Neural cell (in vitro differentiated cells): ENCODE measurements at regions not wholly inside any gene's neighbourhood (a gene's known extent, or its start where the extent isn't known, plus 50 kb on each side); places are given as distances from the start of the nearest gene placed in this dataset.

ENCODE experiments used
- H2AFZ ChIP-seq: fragments of 200-600, 300-800 bp; sonication (generic), shearing (Covaris generic); 2 replicates; pipeline ENCODE4 v1.6.0; 2014; ENCODE audit warnings: low read depth, mild to moderate bottlenecking, antibody characterized with exemption, low read length, moderate library complexity
- H3F3A ChIP-seq: fragments of 200-600 bp; shearing (Covaris generic); 2 replicates; pipeline ENCODE4 v1.6.1; 2016; ENCODE audit warnings: mild to moderate bottlenecking, moderate library complexity, mixed read lengths, antibody characterized with exemption, low read length; ENCODE audit not compliant: insufficient read depth, poor library complexity, severe bottlenecking
- H3K27ac ChIP-seq: fragments of 200-600, 300-800 bp; sonication (generic), shearing (Covaris generic); 2 replicates; pipeline ENCODE4 v1.5.1; 2014; ENCODE audit warnings: mild to moderate bottlenecking, low read length, moderate library complexity
- H3K27me3 ChIP-seq: fragments of 300-800, 200-600 bp; sonication (generic), shearing (Covaris generic); 2 replicates; pipeline ENCODE4 v1.6.0; 2014; ENCODE audit warnings: mild to moderate bottlenecking, low read depth, low read length, moderate library complexity; ENCODE audit not compliant: insufficient read depth
- H3K36me3 ChIP-seq: fragments of 300-800, 200-600 bp; sonication (generic), shearing (Covaris generic); 2 replicates; pipeline ENCODE4 v1.5.1; 2014; ENCODE audit warnings: mild to moderate bottlenecking, antibody characterized with exemption, low read length, moderate library complexity; ENCODE audit not compliant: insufficient read depth
- H3K4me2 ChIP-seq: fragments of 300-800, 200-600 bp; sonication (generic), shearing (Covaris generic); 2 replicates; pipeline ENCODE4 v1.6.0; 2014; ENCODE audit warnings: mild to moderate bottlenecking, low read length
- H3K4me3 ChIP-seq: fragments of 300-800, 200-600 bp; sonication (generic), shearing (Covaris generic); 2 replicates; pipeline ENCODE4 v1.5.1; 2014; ENCODE audit warnings: mild to moderate bottlenecking, low read length, moderate library complexity
- H3K79me2 ChIP-seq: fragments of 200-600 bp; shearing (Covaris generic); replicated peaks from 2 replicates; pipeline ENCODE4 v1.6.0; 2014; ENCODE audit warnings: mild to moderate bottlenecking, low read length, moderate library complexity; ENCODE audit not compliant: insufficient read depth
- H3K9ac ChIP-seq: fragments of 300-800, 200-600 bp; sonication (generic), shearing (Covaris generic); 2 replicates; pipeline ENCODE4 v1.6.1; 2016; ENCODE audit warnings: mild to moderate bottlenecking, low read length, mixed read lengths
- H3K9me2 ChIP-seq: fragments of 200-600 bp; shearing (Covaris generic); 2 replicates; pipeline ENCODE4 v1.6.1; 2016; ENCODE audit warnings: mild to moderate bottlenecking, low read length, mixed read lengths; ENCODE audit not compliant: insufficient read depth
- H3K9me3 ChIP-seq: fragments of 200-600, 300-800 bp; sonication (generic), shearing (Covaris generic); 2 replicates; pipeline ENCODE4 v1.6.1; 2016; ENCODE audit warnings: mild to moderate bottlenecking, mixed run types, low read length, moderate library complexity, mixed read lengths
- H4K20me1 ChIP-seq: fragments of 200-600 bp; shearing (Covaris generic); 2 replicates; pipeline ENCODE4 v1.6.1; 2016; ENCODE audit warnings: mild to moderate bottlenecking, mixed run types; ENCODE audit not compliant: insufficient read depth
- CTCF ChIP-seq: fragments of 450-650 bp; IDR thresholded peaks from 2 replicates; pipeline ENCODE4 v1.5.1; 2014; ENCODE audit warnings: antibody characterized with exemption, mild to moderate bottlenecking, moderate library complexity; ENCODE audit not compliant: poor library complexity, severe bottlenecking
- EP300 ChIP-seq: fragments of 450-650 bp; conservative IDR thresholded peaks from 2 replicates; pipeline ENCODE4 v1.6.1; 2014; ENCODE audit warnings: antibody characterized with exemption, mild to moderate bottlenecking, moderate library complexity; ENCODE audit not compliant: poor library complexity, severe bottlenecking
- EZH2 ChIP-seq: fragments of 200-600, 300-800 bp; shearing (Covaris generic), sonication (generic); IDR thresholded peaks from 2 replicates; pipeline ENCODE4 v1.6.1; 2014; ENCODE audit warnings: antibody characterized with exemption, low read length, borderline replicate concordance, mild to moderate bottlenecking; ENCODE audit not compliant: insufficient read depth, poor library complexity, severe bottlenecking
- MXI1 ChIP-seq: fragments of 450-650 bp; conservative IDR thresholded peaks from 2 replicates; pipeline ENCODE4 v1.6.1; 2014; ENCODE audit warnings: antibody characterized with exemption, mild to moderate bottlenecking; ENCODE audit not compliant: poor library complexity, severe bottlenecking
- POLR2AphosphoS5 ChIP-seq: IDR thresholded peaks from 2 replicates; pipeline ENCODE4 v1.6.1; 2012
- RAD21 ChIP-seq: fragments of 450-650 bp; conservative IDR thresholded peaks from 2 replicates; pipeline ENCODE4 v1.6.1; 2014; ENCODE audit warnings: antibody characterized with exemption, mild to moderate bottlenecking, moderate library complexity
- REST ChIP-seq: IDR thresholded peaks from 2 replicates; pipeline ENCODE4 v1.6.1; 2012; ENCODE audit warnings: borderline replicate concordance
- SMC3 ChIP-seq: fragments of 450-650 bp; conservative IDR thresholded peaks from 2 replicates; pipeline ENCODE4 v1.6.1; 2014; ENCODE audit warnings: antibody characterized with exemption, mild to moderate bottlenecking, moderate library complexity; ENCODE audit not compliant: poor library complexity
- TAF1 ChIP-seq: IDR thresholded peaks from 2 replicates; pipeline ENCODE4 v1.6.1; 2012; ENCODE audit warnings: low read depth

DNA sequence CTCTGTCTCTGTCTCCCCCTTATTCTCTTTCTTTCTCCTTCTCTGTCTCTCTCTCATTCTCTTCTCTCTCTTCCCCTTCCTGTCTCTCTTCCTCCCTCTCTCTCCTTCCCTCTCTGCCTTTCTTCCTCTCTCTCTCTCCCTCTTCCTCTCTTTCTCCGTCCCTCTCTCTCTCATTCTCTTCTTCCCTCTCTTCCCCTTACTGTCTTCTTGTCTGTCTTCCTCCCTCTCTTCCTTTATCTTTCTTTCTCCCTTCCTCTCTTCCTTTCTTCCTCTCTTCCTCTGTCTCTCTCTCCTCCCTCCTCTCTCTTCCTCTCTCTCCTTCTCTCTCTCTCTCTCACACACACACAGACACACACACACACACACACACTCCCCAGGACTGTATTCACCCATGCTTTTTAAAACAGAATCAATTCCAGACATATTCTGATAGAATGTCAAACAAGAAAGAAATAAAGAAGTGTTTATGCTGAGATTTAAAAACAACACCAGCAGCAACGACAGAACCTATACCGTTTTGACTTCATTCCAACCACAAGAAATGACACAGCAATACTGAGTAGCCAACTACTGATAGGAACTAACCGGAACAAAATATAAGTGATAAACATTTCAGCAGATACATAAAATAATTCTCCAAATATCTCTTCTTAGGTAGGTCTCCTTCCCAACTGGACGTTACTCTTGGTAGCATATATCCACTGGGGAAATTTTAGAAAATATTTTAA, 296.7 kb downstream of the ASMT start:
- Histone ChIP-seq H3K79me2 (no peaks in the 10 kb centered on the region), H4K20me1 (no peaks in the 10 kb centered on the region), H3K9me2 (no peaks in the 10 kb centered on the region), H3K36me3 (no peaks in the 10 kb centered on the region), H3K4me3 (no peak overlapping the region), H3F3A (no peaks in the 10 kb centered on the region), H3K9ac (no peak overlapping the region), H3K4me2 (no peak overlapping the region), H3K27me3 (no peaks in the 10 kb centered on the region), H3K27ac (no peak overlapping the region), H3K9me3 (no peaks in the 10 kb centered on the region), H2AFZ (no peak overlapping the region)
- TF ChIP-seq EZH2 (no peak), REST (no peak), CTCF (no peak), MXI1 (no peak), POLR2AphosphoS5 (no peak), RAD21 (no peak), EP300 (no peak), TAF1 (no peak), SMC3 (no peak)

- H3F3A ChIP-seq = no peaks in the 10 kb centered on the region
- no peak overlapping the region for H3K9ac ChIP-seq
- TF ChIP-seq EP300 (no peak), MXI1 (no peak), POLR2AphosphoS5 (no peak), REST (no peak), CTCF (no peak)
- no peaks in the 10 kb centered on the region for H3K79me2 ChIP-seq
- H4K20me1 ChIP-seq = no peaks in the 10 kb centered on the region
- H3K4me3 ChIP-seq = no peak overlapping the region
- no peak overlapping the region for H2AFZ ChIP-seq
- no peaks in the 10 kb centered on the region for H3K9me2 ChIP-seq
- H3K4me2 ChIP-seq = no peak overlapping the region
- no peaks in the 10 kb centered on the region for H3K9me3 ChIP-seq
- H3K27ac ChIP-seq = no peak overlapping the region
- H3K36me3 ChIP-seq = no peaks in the 10 kb centered on the region
- H3K27me3 ChIP-seq = no peaks in the 10 kb centered on the region
These were observed 297.3 kb downstream of the ASMT start for GRCh38 chrX:1912193-1912592.
